Astrocyte (in vitro differentiated cells and primary cell): ENCODE measurements at regions not wholly inside any gene's neighbourhood (a gene's known extent, or its start where the extent isn't known, plus 50 kb on each side); places are given as distances from the start of the nearest gene placed in this dataset.

Experiments
- CTCF ChIP-seq: IDR thresholded peaks from 2 replicates; pipeline ENCODE4 v1.5.1; 2011; ENCODE audit warnings: low read depth, mild to moderate bottlenecking, inconsistent platforms, low read length, moderate library complexity; ENCODE audit not compliant: insufficient read depth
- EZH2 ChIP-seq: IDR thresholded peaks from 2 replicates; pipeline ENCODE4 v1.6.1; 2012; ENCODE audit warnings: mild to moderate bottlenecking, low read length, inconsistent platforms; ENCODE audit not compliant: insufficient read depth

GRCh38 chr2:18074476-18074875 lies 196.0 kb downstream of the KCNS3 start:
- TF ChIP-seq CTCF (no peak), EZH2 (no peak)
